ENCODE measurements at regions not wholly inside any gene's neighbourhood (a gene's known extent, or its start where the extent isn't known, plus 50 kb on each side); places are given as distances from the start of the nearest gene placed in this dataset.

DNA sequence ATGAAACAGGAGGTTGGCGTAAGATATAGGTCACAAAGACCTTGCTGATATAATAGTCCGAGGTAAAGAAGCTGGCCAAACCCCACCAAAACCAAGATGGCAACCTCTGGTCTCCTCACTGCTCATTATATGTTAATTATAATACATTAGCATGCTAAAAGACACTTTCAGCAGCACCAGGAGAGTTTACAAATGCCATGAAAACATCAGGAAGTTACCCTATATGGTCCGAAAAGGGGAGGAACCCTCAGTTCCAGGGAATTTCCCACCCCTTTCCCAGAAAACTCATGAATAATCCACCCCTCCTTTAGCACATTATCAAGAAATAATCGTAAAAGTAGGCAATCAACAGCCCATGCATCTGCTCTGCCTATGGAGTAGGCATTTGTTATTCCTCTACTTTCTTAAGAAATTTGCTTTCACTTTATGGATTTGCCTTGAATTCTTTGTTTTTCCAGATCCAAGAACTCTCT lies 923.4 kb downstream of the QKI start:
- ATAC-seq = peak; percentile 63
- H3K4me3 ChIP-seq = peak overlapping the region; percentile 50
- peaks cover 52% of the 10 kb centered on the region for H3K79me2 ChIP-seq (ENCODE audit: control insufficient read depth, insufficient read depth, low read length)
- peak overlapping the region; percentile 79 to 95; a peak in 3 of 4 replicates for H3K9ac ChIP-seq (ENCODE audit: insufficient read depth in 1 of 2, low read depth in 2 of 2, low read length in 2 of 2)
- peak in 3 of 4 experiments; percentile 15 to 83 (median 30) for DNase-seq (ENCODE audit: extremely low read depth in 1 of 4, low spot score in 3 of 4)
- no peaks in the 10 kb centered on the region for H4K20me1 ChIP-seq (replicated peaks; ENCODE audit: control insufficient read depth, insufficient read depth, low read length)
- 4% methylated on average over 4 of the region's 4 CpGs for WGBS (ENCODE audit: insufficient coverage, low coverage, missing lambda C conversion rate)
- no TSS peak for BruUV-seq (replicated peaks)
- no peaks in the 10 kb centered on the region for H3K9me3 ChIP-seq (replicated peaks; ENCODE audit: control insufficient read depth, insufficient read depth, low read depth, low read length)
- peaks cover 0 to 5% of the 10 kb centered on the region in 2 experiments; a peak in 1 of 5 replicates for H3K4me1 ChIP-seq (replicated peaks in 1 of 2; ENCODE audit: control insufficient read depth in 2 of 2, insufficient read depth in 2 of 2, low read length in 2 of 2)
- no peaks in the 10 kb centered on the region for H3K27me3 ChIP-seq (ENCODE audit: control insufficient read depth in 2 of 2, insufficient read depth in 2 of 2, low read length in 2 of 2)
- no peaks in the 10 kb centered on the region for H3K9me1 ChIP-seq (ENCODE audit: control insufficient read depth, insufficient read depth, low read length)
- H3K4me2 ChIP-seq (ENCODE audit: insufficient read depth, low read length) = peak overlapping the region; percentile 79; the same call in 1 of the 2 replicates
- in situ Hi-C loops (cut with MboI) = no loop called here
- peak overlapping the region; percentile 79 for H3K27ac ChIP-seq (ENCODE audit: extremely low read depth, low read depth, low read length)
- H3K36me3 ChIP-seq (ENCODE audit: control insufficient read depth, insufficient read depth, low read length) = no peaks in the 10 kb centered on the region
- CTCF ChIA-PET (ENCODE audit: low intra/inter-chr PET ratio) = no interaction called here
- intact Hi-C loops (cut with micrococcal nuclease) = loop anchor here (10.0 kb wide), 1 partner anchor 67 kb away; no protein-coding TSS in a partner anchor
- POLR2A ChIA-PET = interaction anchor here (1.2 kb wide), 1 partner anchor 9 kb away, joined by 3 read pairs; no protein-coding TSS in a partner anchor
- peak overlapping the region; percentile 18; the same call in 1 of the 2 replicates for H2AFZ ChIP-seq (ENCODE audit: low read depth, low read length)
- FAIRE-seq = peak; percentile 70
- 0 out of 2 replicates have a peak, but pooled peaks have one; percentile 8 for TF ChIP-seq KLF1 (tag; IDR thresholded peaks at IDR 0.05)
- TF ChIP-seq ZNF197 (CRISPR knock-in tag; IDR thresholded peaks at IDR 0.05; ENCODE audit: low read depth) = peak; percentile 86
- TF ChIP-seq ZNF644 (tag; IDR thresholded peaks at IDR 0.05; ENCODE audit: low read depth) = 0 out of 2 replicates have a peak, but pooled peaks have one; percentile 8
- TF ChIP-seq, protein P1, sequence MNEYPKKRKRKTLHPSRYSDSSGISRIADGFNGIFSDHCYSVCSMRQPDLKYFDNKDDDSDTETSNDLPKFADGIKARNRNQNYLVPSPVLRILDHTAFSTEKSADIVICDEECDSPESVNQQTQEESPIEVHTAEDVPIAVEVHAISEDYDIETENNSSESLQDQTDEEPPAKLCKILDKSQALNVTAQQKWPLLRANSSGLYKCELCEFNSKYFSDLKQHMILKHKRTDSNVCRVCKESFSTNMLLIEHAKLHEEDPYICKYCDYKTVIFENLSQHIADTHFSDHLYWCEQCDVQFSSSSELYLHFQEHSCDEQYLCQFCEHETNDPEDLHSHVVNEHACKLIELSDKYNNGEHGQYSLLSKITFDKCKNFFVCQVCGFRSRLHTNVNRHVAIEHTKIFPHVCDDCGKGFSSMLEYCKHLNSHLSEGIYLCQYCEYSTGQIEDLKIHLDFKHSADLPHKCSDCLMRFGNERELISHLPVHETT (CRISPR knock-in tag; conservative IDR thresholded peaks at IDR 0.05 in 1 of 2, IDR thresholded peaks at IDR 0.05 in 1 of 2) = peak in 1 of 2 experiments; percentile 44; a peak in 2 of 4 replicates
- peak; percentile 38 for TF ChIP-seq ZFP36 (IDR thresholded peaks at IDR 0.05; ENCODE audit: low read depth, low read length, partially characterized antibody)
- no peak for TF ChIP-seq ZFPM2 (CRISPR knock-in tag; IDR thresholded peaks at IDR 0.05)
- no peak for TF ChIP-seq ATF1 (CRISPR knock-in tag; IDR thresholded peaks at IDR 0.05)
- TF ChIP-seq ATF1 (tag; IDR thresholded peaks at IDR 0.05) = peak; percentile 56; the same call in 1 of the 2 replicates
- TF ChIP-seq NFIX (CRISPR knock-in tag; IDR thresholded peaks at IDR 0.05; ENCODE audit: low read depth) = no peak
- TF ChIP-seq HDAC8 (tag; IDR thresholded peaks at IDR 0.05) = peak; percentile 23; the same call in 1 of the 2 replicates
- TF ChIP-seq POLR2A (conservative IDR thresholded peaks at IDR 0.05) = peak; percentile 48; the same call in 1 of the 2 replicates
- TF ChIP-seq POLR2H (tag; IDR thresholded peaks at IDR 0.05; ENCODE audit: low read depth) = peak; percentile 66
- TF ChIP-seq FOXK2 (conservative IDR thresholded peaks at IDR 0.05 in 1 of 2, IDR thresholded peaks at IDR 0.05 in 1 of 2; ENCODE audit: low read depth in 2 of 2) = 0 out of 4 replicates have a peak, but pooled peaks of 1 of the 2 experiments have one; percentile 24
- TF ChIP-seq, protein P2, sequence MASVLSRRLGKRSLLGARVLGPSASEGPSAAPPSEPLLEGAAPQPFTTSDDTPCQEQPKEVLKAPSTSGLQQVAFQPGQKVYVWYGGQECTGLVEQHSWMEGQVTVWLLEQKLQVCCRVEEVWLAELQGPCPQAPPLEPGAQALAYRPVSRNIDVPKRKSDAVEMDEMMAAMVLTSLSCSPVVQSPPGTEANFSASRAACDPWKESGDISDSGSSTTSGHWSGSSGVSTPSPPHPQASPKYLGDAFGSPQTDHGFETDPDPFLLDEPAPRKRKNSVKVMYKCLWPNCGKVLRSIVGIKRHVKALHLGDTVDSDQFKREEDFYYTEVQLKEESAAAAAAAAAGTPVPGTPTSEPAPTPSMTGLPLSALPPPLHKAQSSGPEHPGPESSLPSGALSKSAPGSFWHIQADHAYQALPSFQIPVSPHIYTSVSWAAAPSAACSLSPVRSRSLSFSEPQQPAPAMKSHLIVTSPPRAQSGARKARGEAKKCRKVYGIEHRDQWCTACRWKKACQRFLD (CRISPR knock-in tag; IDR thresholded peaks at IDR 0.05) = peak; percentile 84
- TF ChIP-seq SRF (CRISPR knock-in tag; IDR thresholded peaks at IDR 0.05) = peak; percentile 92 to 98
- TF ChIP-seq ZKSCAN8 (CRISPR knock-in tag; IDR thresholded peaks at IDR 0.05) = peak; percentile 65; the same call in 1 of the 2 replicates
- peak; percentile 85 for TF ChIP-seq STAT5A (IDR thresholded peaks at IDR 0.05; ENCODE audit: borderline replicate concordance, low read length)
- TF ChIP-seq, protein P3, sequence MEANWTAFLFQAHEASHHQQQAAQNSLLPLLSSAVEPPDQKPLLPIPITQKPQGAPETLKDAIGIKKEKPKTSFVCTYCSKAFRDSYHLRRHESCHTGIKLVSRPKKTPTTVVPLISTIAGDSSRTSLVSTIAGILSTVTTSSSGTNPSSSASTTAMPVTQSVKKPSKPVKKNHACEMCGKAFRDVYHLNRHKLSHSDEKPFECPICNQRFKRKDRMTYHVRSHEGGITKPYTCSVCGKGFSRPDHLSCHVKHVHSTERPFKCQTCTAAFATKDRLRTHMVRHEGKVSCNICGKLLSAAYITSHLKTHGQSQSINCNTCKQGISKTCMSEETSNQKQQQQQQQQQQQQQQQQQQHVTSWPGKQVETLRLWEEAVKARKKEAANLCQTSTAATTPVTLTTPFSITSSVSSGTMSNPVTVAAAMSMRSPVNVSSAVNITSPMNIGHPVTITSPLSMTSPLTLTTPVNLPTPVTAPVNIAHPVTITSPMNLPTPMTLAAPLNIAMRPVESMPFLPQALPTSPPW (CRISPR knock-in tag; IDR thresholded peaks at IDR 0.05) = peak; percentile 42
- TF ChIP-seq TBP (optimal IDR thresholded peaks at IDR 0.05; ENCODE audit: low read depth, low read length) = peak; percentile 45

Data from K562 (cell line).